ENCODE measurements at regions not wholly inside any gene's neighbourhood (a gene's known extent, or its start where the extent isn't known, plus 50 kb on each side); places are given as distances from the start of the nearest gene placed in this dataset.
"Not testable (repeated sequence)": the region's sequence is repeated elsewhere in the genome, so short reads cannot be mapped to it uniquely, and the experiment has no call there.

GRCh38 chr2:176876493-176877103 lies 336.0 kb upstream of the HNRNPA3 start:
- BruUV-seq (replicated peaks): no TSS peak
- CTCF ChIA-PET: no interaction called here
- peaks cover 5% of the 10 kb centered on the region for H3K9me3 ChIP-seq (ENCODE audit: low read depth, low read length, poor library complexity, severe bottlenecking)

DNA sequence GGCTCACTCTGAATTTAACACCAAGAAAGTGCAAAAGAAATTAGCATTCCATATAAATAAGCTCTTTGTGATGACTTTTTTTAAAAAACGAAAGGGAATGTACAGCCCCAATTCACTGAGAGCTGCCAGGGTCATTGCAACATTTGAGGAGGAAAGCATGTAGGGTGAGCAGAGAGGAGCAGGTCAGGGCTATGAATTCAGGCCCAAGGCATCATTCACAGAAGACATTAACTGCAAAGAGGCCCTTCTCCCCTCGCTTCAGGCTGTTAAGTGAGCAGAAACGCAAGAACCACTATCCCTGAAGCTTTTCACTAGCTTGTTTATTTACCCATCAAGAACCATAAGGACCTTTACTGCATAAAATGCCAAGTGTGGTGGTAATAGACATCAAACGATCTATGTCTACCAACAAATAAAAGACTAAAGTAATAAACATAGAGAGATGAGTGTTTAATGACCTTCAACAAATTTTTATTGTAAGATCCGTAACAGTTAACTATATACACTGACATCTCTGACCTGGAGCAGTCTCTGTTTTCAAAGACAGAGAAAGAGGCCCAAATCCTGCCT lies 333.1 kb upstream of the HNRNPA3 start:
- no TSS peak for BruUV-seq (replicated peaks)
- no peaks in the 10 kb centered on the region for H3K36me3 ChIP-seq (ENCODE audit: insufficient read depth, low read length, poor library complexity, severe bottlenecking)
- ChIA-PET POLR2A (ENCODE audit: low non-redundant PET) (interaction anchor here (0.7 kb wide), 1 partner anchor 14 kb away, joined by 6 read pairs; no protein-coding TSS in a partner anchor), CTCF (interaction anchor here (0.7 kb wide), 1 partner anchor 227 kb away, joined by 3 read pairs; no protein-coding TSS in a partner anchor)
- H3K4me1 ChIP-seq (ENCODE audit: insufficient read depth, low read length, poor library complexity, severe bottlenecking): no peaks in the 10 kb centered on the region
- intact Hi-C loops (cut with micrococcal nuclease; ENCODE audit: unreplicated experiment): no loop called here
- no peak overlapping the region for H3K4me3 ChIP-seq (ENCODE audit: low read depth, low read length, poor library complexity, severe bottlenecking)
- no peaks in the 10 kb centered on the region for H3K27me3 ChIP-seq (replicated peaks; ENCODE audit: insufficient read depth, low read depth, low read length, poor library complexity)
- H3K27ac ChIP-seq (ENCODE audit: low read depth, low read length, poor library complexity, severe bottlenecking): no peak overlapping the region
- TF ChIP-seq, protein P1, sequence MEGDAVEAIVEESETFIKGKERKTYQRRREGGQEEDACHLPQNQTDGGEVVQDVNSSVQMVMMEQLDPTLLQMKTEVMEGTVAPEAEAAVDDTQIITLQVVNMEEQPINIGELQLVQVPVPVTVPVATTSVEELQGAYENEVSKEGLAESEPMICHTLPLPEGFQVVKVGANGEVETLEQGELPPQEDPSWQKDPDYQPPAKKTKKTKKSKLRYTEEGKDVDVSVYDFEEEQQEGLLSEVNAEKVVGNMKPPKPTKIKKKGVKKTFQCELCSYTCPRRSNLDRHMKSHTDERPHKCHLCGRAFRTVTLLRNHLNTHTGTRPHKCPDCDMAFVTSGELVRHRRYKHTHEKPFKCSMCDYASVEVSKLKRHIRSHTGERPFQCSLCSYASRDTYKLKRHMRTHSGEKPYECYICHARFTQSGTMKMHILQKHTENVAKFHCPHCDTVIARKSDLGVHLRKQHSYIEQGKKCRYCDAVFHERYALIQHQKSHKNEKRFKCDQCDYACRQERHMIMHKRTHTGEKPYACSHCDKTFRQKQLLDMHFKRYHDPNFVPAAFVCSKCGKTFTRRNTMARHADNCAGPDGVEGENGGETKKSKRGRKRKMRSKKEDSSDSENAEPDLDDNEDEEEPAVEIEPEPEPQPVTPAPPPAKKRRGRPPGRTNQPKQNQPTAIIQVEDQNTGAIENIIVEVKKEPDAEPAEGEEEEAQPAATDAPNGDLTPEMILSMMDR (conservative IDR thresholded peaks at IDR 0.05; ENCODE audit: low read depth, low read length): no peak
- no peak for TF ChIP-seq EZH2 (IDR thresholded peaks at IDR 0.05; ENCODE audit: borderline replicate concordance, low read depth, low read length, poor library complexity, severe bottlenecking)
- DNase-seq (ENCODE audit: low spot score): no peak
- no peaks in the 10 kb centered on the region for H3K9me3 ChIP-seq (ENCODE audit: low read depth, low read length, poor library complexity, severe bottlenecking)

More at GRCh38 chr2:176876493-176877103, 336.0 kb upstream of the HNRNPA3 start:
- Histone ChIP-seq H3K27me3 (replicated peaks; ENCODE audit: insufficient read depth, low read depth, low read length, poor library complexity) (no peaks in the 10 kb centered on the region), H3K36me3 (ENCODE audit: insufficient read depth, low read length, poor library complexity, severe bottlenecking) (no peaks in the 10 kb centered on the region), H3K4me3 (ENCODE audit: low read depth, low read length, poor library complexity, severe bottlenecking) (no peak overlapping the region), H3K4me1 (ENCODE audit: insufficient read depth, low read length, poor library complexity, severe bottlenecking) (no peaks in the 10 kb centered on the region), H3K27ac (ENCODE audit: low read depth, low read length, poor library complexity, severe bottlenecking) (no peak overlapping the region)
- no peak for DNase-seq (ENCODE audit: low spot score)
- POLR2A ChIA-PET (ENCODE audit: low non-redundant PET): no interaction called here
- TF ChIP-seq, protein P1 (conservative IDR thresholded peaks at IDR 0.05; ENCODE audit: low read depth, low read length): no peak
- TF ChIP-seq EZH2 (IDR thresholded peaks at IDR 0.05; ENCODE audit: borderline replicate concordance, low read depth, low read length, poor library complexity, severe bottlenecking): no peak
- intact Hi-C loops (cut with micrococcal nuclease; ENCODE audit: unreplicated experiment): no loop called here

GRCh38 chr2:176882045-176882444 lies 330.5 kb upstream of the HNRNPA3 start:
- BruUV-seq (replicated peaks); intact Hi-C loops (cut with micrococcal nuclease; ENCODE audit: unreplicated experiment); H3K27me3 ChIP-seq (replicated peaks; ENCODE audit: insufficient read depth, low read depth, low read length, poor library complexity); CTCF ChIA-PET; H3K4me3 ChIP-seq (ENCODE audit: low read depth, low read length, poor library complexity, severe bottlenecking); POLR2A ChIA-PET (ENCODE audit: low non-redundant PET); H3K9me3 ChIP-seq (ENCODE audit: low read depth, low read length, poor library complexity, severe bottlenecking); H3K27ac ChIP-seq (ENCODE audit: low read depth, low read length, poor library complexity, severe bottlenecking); H3K36me3 ChIP-seq (ENCODE audit: insufficient read depth, low read length, poor library complexity, severe bottlenecking); DNase-seq (ENCODE audit: low spot score); H3K4me1 ChIP-seq (ENCODE audit: insufficient read depth, low read length, poor library complexity, severe bottlenecking): not testable (repeated sequence)
